ENCODE measurements at regions not wholly inside any gene's neighbourhood (a gene's known extent, or its start where the extent isn't known, plus 50 kb on each side); places are given as distances from the start of the nearest gene placed in this dataset.

- H3K27ac ChIP-seq (ENCODE audit: insufficient read length, low read depth, low read length) = no peak overlapping the region
Observed at GRCh38 chr2:204274991-204275390, 270.3 kb upstream of the PARD3B start.

More at GRCh38 chr2:204274991-204275390, 270.3 kb upstream of the PARD3B start:
- no peak for DNase-seq
- Histone ChIP-seq H2BK120ac (ENCODE audit: low read depth, low read length, poor library complexity, severe bottlenecking) (no peak overlapping the region), H2BK5ac (ENCODE audit: insufficient read length, low read length) (no peak overlapping the region), H3K79me2 (ENCODE audit: insufficient read depth, low read length) (no peaks in the 10 kb centered on the region), H3T11ph (ENCODE audit: low read length) (no peak overlapping the region), H2AK5ac (ENCODE audit: insufficient read length, low read length) (no peak overlapping the region), H4K8ac (replicated peaks; ENCODE audit: insufficient read length, low read depth, low read length) (no peak overlapping the region), H2AFZ (ENCODE audit: low read length) (no peak overlapping the region), H3K79me1 (ENCODE audit: insufficient read depth, low read depth, low read length, poor library complexity, severe bottlenecking) (no peaks in the 10 kb centered on the region), H4K91ac (ENCODE audit: insufficient read length, low read depth, low read length) (no peak overlapping the region), H3K27me3 (ENCODE audit: insufficient read depth, low read length) (no peaks in the 10 kb centered on the region), H3K23ac (ENCODE audit: insufficient read length, low read depth, low read length) (no peak overlapping the region), H4K20me1 (ENCODE audit: control insufficient read depth, insufficient read depth, insufficient read length) (no peaks in the 10 kb centered on the region), H4K5ac (ENCODE audit: insufficient read length, low read depth, low read length) (no peak overlapping the region), H3K14ac (ENCODE audit: insufficient read depth, low read length) (no peak overlapping the region), H3K4me2 (ENCODE audit: insufficient read depth, insufficient read length, low read length) (no peak overlapping the region), H3K4me1 (ENCODE audit: insufficient read depth, low read length) (peaks cover 2% of the 10 kb centered on the region; the same call in 1 of the 2 replicates), H3K9me3 (ENCODE audit: control insufficient read depth, low read depth, low read length) (peaks cover 6% of the 10 kb centered on the region), H3K9ac (ENCODE audit: extremely low read depth, insufficient read length, low read length) (no peak overlapping the region), H2BK15ac (ENCODE audit: low read depth, low read length) (no peak overlapping the region), H3K56ac (ENCODE audit: insufficient read length, low read depth, low read length) (no peak overlapping the region), H3K4ac (ENCODE audit: low read depth, low read length) (no peak overlapping the region), H3K18ac (ENCODE audit: insufficient read length, low read depth, low read length) (no peak overlapping the region), H2BK20ac (ENCODE audit: low read depth, low read length, poor library complexity, severe bottlenecking) (no peak overlapping the region), H3K23me2 (ENCODE audit: insufficient read length, low read depth, low read length, poor library complexity, severe bottlenecking) (no peaks in the 10 kb centered on the region), H2BK12ac (ENCODE audit: insufficient read length, low read depth, low read length) (no peak overlapping the region)
- H3K4me3 Mint-ChIP-seq = no peak overlapping the region
- WGBS (ENCODE audit: extremely low coverage, insufficient read length, low lambda C conversion rate) = no CpG with 5 or more reads among the region's 2 CpGs
- H3K9me3 Mint-ChIP-seq = peaks cover 8 to 11% of the 10 kb centered on the region in 2 experiments
- no peak for TF ChIP-seq CTCF (conservative IDR thresholded peaks at IDR 0.05)
- H3K36me3 Mint-ChIP-seq (ENCODE audit: insufficient read depth in 1 of 3, low read depth in 3 of 3) = peaks cover 7 to 12% (median 8%) of the 10 kb centered on the region in 3 experiments; a peak in 6 of 7 replicates
- H3K4me1 Mint-ChIP-seq = peaks cover 46 to 52% of the 10 kb centered on the region in 2 experiments
- H3K27me3 Mint-ChIP-seq (ENCODE audit: low read depth) = peaks cover 2% of the 10 kb centered on the region; the same call in 1 of the 2 replicates
- H3K27ac Mint-ChIP-seq = no peak overlapping the region; a peak in 1 of 7 replicates

Data from H9 (cell line).